HG02759 (cell line): ENCODE measurements at regions not wholly inside any gene's neighbourhood (a gene's known extent, or its start where the extent isn't known, plus 50 kb on each side); places are given as distances from the start of the nearest gene placed in this dataset.
"Not testable (repeated sequence)": the region's sequence is repeated elsewhere in the genome, so short reads cannot be mapped to it uniquely, and the experiment has no call there.

Source experiments
- ATAC-seq: cut with Tn5 transposase; IDR thresholded peaks from one replicate; pipeline ENCODE4 v1.9.1; 2021; ENCODE audit warnings: mild to moderate bottlenecking, moderate library complexity; ENCODE audit not compliant: unreplicated experiment

DNA sequence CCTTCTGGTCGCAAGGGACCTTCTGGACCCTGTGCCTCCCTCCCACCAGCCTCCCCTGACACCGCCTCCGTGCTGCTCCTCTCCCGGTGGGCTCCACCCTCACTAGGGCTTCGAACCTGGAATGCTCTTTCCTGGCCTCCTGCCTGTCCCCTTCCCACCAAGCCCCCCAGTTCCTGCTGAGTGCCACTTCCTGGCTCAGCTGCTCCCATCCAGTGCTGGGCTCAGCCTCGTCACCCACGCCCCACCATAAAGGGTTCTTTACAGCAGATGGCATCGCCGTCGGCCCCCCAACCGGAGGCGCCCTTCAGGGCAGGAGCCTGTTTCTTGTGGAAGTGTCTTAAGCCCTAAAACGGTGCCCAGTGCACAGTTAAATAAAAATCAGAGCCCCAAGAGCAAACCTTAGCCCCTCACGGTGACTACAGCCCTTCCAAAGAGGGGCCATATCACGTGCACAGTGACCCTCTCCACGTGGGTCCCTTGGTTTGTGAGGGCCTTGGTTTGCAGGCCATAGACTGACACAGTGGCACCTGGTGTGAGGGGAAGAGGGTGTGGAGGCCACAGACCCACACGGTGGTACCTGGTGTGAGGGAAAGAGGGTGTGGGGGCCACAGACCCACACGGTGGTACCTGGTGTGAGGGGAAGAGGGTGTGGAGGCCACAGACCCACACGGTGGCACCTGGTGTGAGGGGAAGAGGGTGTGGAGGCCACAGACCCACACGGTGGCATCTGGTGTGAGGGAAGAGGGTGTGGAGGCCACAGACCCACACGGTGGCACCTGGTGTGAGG is 111.4 kb downstream of the METRNL start:
- ATAC-seq = no peak

DNA sequence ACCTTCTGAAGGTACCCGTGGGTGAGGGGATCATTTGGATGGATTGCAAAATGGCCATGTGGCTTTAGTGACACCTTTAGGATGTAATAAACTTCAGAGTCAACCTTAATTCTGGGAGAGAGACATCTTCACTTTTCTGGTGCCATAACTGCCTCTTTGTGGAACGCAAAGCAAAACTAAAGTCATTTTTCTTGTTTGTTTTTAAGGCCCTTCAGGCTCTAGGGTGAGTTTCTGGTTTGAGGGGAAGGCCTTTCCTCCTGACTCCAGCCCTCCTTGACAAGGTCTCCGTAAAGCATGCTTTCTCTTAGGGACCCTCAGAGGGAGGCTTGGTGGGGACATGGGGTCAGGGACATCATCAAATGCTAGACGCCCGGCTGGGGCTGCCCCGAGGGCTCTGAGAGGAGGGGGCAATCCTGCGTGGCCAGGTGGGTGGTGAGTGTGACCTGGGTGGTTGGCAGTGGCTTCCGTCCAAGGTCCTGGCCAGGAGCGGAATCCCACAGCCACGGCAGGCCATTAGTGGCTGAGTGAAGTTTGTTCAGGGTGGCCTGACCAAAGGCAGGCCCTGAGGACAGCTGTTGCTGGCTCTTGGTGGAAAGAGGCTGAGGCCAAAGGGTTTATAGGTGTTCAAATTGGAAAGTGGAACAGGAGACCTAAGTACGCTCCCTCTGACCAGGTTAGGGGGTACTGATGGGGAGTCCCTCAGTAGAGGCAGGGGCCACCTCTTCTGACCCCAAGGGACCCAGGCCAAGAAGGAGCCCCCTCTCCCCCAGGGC is 112.2 kb downstream of the METRNL start:
- ATAC-seq = no peak

DNA sequence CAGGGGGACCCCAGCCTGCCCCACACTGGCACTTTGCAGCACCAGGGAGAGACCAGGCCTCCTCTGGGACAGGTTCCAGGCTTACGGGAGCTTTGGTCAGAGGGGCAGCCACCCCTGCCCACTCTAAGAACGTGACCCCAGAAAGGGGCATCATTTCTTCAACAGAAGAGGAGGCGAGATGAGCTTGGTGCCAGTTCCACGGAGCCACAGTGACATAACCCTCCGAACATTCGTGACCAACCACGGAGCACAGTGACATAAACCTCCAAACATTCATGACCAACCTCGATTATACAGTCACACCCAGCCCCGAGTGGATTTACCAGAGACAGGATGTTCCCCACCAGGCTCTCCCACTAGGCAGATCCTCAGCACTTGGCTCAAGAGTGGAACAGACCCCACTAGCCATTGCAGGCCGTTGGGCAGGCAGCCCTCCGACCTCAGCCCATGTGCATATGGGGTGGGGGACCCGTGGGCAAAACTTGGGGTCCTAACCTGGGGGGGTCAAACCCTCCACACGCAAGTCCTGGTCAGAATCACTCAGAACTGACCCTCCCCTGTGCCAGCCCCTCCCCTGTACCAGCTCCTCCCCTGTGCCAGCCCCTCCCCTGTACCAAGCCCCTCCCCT is 112.9 kb downstream of the METRNL start:
- ATAC-seq = no peak

DNA sequence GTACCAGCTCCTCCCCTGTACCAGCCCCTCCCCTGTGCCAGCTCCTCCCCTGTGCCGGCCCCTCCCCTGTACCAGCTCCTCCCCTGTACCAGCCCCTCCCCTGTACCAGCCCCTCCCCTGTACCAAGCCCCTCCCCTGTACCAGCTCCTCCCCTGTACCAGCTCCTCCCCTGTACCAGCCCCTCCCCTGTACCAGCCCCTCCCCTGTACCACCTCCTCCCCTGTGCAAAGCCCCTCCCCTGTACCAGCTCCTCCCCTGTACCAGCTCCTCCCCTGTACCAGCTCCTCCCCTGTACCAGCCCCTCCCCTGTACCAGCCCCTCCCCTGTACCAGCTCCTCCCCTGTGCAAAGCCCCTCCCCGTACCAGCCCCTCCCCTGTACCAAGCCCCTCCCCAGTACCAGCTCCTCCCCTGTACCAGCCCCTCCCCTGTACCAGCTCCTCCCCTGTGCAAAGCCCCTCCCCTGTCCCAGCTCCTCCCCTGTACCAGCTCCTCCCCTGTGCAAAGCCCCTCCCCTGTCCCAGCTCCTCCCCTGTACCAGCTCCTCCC is 113.5 kb downstream of the METRNL start:
- ATAC-seq = not testable (repeated sequence)

DNA sequence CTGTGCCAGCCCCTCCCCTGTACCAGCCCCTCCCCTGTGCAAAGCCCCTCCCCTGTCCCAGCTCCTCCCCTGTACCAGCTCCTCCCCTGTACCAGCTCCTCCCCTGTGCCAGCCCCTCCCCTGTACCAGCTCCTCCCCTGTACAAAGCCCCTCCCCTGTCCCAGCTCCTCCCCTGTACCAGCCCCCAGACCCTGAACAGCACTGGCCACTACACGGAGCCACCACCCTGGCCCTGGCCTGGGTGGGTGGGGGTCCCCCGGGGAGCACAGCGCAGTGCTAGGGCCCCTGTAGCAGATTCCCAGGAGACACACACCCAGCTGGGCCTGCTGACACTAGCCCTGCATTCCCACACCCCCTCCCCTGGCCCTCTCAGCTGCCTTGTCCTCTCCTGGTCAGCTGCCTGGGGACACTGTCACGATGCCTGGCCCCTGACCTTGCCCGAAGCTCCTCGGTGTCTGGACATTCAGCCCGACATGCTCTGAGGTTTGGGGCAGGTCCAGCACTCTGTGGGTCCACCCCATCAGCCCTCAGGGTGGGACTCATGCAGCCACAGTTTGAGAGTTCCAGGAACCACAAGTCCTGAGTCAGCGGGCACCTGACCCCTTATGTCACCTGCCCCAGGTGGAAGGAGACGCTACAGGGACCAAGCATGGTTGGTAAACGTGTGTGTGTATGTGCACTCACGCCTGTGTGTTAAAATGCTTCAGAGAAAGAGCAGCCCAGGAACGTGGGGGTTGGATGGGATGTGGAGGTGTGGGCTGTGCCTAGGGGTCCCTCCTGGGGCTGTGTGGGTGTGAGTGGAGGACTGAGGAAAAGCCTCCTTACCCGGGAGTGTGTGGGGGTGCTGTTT is 114.2 kb downstream of the METRNL start:
- ATAC-seq = no peak

DNA sequence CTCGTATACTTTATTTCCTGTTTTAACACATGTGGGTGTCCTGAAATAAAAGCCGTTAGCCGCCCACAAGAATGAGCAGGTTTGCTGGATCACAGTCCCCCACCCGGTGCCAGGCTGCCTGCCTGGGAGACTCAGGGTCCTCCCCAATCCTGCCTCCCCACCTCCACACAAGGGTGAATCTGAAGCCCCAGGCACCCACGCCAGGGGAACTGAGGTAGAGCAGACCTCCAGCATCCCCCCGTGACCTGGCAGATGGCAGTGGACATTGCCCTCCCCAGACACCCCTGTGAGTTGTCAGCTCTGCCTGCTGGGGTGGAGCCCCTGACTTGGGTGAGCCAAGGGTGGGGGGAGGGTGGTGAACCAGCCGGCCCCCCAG is 114.8 kb downstream of the METRNL start:
- no peak for ATAC-seq

DNA sequence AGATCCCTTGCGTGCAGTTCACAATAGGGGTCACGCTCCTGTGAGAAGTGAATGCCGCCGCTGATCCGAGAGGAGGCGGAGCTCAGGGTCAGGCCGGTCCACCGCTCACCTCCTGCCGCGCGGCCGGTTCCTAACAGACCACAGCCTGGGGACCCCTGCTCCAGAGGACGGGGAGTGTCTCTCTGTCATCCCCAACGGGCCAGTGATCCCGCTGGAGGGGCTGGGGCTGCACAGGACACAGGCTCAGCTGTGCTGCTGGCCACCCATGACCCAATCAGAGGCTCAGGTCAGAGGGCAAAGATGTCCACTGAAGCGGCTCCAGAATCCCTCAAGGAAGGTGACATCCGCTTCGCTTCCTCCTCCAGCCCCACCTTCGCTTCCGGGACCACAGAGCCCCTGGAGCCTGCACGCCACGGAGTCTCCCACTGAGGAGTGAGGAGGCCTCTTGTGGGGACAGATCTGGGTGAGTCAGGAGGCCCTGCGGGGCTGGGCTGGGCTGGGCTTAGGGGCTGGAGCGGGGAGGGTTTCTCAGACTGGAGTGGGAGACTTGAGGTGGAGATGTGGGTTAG is 115.4 kb downstream of the METRNL start:
- no peak for ATAC-seq

DNA sequence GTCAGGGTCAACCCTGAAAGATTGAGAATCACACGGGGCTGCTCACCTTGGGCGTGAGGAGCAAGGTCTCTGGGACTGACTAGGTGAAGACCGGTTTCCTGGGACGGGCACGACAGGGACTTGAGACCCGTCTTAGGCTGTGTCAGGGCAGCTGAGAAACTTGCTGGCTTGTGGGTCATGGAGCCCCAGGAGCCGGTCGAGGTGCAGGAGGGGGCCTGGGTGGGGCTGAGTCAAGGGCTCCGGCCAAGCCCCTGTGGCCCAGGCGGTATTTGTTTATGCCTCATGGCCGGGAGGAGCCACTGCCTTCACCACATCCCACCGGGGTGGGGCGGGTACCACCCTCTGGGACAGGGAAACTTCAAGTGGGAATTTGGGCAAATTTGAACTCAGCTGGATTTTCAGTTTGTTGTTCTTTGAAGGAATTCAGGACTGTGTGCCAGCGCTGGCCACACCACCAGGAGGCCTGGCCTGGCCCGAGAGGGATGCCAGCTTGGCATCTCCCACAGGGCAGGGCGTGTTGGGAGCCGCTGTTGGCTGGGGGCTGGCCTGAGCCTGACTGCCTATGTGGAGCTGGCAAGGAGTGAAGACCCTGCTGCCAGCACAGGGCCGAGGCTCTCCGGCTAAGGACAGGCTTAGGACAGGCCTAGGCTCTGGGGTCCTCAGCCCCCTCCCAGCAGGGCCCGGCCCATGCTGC is 116.1 kb downstream of the METRNL start:
- no peak for ATAC-seq

DNA sequence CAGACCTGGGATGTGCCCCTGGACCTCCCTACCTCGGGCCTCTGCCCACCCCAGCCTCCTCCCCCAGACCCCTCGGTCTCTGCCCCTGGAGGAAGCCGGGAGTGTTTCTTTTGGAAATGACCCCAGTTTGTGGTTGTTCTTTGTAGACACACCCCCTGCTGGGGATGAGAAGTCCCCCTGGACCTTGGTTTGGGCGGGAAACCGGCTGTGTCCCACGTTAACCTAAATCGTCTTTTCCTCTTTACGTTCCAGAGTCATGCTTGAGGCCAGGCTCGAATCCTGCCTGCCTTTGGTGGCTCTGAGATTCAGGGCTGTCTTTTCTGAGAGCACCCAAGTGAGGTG is 116.6 kb downstream of the METRNL start:
- ATAC-seq = no peak

DNA sequence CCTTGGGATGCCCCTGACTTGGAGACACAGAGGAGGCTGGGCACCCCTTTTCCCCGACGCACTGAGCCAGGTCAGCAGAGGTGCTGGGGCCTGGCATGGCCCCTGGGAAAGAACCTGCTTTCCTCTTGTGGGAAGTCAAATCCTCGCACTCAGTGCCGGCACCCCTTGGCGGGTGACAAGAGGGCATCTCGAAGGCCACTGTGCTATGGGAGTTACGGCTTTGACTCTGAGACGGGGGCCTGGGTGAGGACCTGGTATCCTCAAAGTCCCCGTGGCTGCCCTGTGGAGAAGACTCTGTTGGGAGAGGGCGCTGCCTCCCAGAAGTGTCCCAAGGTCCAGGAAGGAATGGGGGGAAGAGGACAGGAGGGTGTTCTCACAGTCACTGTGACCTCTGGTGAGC is 117.0 kb downstream of the METRNL start:
- no peak for ATAC-seq

DNA sequence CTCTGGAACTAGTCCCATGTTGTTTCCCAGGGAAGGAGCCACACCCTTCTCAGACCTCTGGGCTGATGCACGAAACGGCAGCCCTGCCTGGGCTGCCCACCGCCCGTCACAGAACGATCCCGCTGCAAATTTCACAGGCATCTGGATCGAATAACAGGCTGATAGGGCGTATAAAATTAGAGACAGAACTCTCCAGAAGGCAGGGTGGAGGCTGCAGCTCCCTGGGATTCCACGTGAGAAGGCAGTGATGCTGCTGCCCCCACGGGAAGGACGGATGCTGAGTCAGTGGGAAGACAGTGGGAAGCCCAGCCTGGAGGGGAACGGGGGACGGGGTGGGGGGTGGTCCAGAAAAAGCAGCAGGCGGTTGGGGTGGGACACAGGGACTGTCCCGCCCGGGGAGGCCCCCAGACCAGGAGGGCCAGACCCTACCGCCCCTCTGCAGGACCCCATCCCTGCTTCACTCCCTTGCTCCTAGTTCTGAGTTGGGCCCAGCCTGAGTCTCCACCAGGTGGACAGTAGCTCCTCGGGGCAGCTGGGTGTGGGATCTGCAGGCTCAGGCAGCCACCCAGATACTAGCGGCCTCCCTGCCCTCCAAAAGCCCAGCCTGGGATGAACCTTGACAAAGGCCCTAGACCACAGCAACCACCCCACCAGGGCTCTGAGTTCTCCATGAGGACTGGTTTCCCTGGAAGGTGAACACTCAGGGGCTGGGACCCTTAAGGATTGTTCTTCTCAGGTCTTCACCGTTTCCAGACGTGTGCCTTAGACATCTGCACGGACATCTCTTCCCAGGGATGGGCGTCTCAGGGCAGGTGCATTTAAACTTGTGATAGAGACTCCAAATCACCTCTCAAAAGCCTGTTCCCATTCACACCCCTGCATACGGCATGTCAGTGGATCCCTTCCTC is 117.8 kb downstream of the METRNL start:
- no peak for ATAC-seq

DNA sequence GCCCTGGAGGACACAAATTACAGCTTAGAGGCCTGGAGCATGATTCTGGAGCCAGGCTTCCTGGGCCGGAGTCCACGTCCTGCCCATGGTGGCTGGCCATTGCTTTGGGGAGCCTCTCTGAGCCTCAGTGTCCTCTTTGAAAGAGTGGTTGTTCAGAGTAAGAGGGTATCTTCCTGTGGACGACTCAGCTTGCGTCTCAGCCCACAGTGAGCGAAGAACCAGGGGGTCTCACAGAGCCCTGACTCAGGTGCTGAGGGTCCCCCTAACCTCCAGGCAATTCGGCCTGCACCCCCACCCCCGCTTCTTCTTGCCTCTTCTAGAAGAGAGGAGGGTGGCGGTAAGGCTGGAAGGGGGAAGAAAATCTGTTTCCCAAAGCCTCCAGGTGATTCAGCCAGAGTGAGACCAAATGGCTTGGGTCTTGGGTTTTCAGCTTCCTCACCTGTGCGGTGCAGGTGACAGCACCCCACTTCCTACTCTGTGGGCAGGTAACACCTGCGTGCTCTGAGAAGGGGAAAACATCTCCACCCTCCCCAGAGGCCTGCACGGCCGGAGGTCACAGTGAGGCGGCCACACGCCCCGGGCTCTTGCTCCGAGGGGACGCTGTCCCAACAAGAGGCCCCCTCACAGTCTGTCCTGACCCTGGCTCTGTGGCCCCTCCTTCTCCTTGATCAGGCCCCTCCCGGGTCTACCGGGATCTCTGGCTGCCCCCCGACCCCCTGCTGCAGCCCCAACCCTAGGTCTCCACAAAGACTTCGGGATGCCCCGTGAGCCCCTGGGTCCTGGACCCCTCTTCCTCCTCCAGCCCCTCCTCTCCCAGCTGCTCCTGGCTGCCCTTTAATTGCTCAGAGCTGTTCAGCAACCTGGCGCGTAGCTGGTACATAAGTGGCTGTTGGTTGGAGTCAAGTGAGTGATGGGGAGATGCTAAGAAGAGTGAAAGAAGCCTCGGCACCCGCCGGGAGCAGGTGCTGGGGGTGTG is 119.2 kb downstream of the METRNL start:
- no peak for ATAC-seq

DNA sequence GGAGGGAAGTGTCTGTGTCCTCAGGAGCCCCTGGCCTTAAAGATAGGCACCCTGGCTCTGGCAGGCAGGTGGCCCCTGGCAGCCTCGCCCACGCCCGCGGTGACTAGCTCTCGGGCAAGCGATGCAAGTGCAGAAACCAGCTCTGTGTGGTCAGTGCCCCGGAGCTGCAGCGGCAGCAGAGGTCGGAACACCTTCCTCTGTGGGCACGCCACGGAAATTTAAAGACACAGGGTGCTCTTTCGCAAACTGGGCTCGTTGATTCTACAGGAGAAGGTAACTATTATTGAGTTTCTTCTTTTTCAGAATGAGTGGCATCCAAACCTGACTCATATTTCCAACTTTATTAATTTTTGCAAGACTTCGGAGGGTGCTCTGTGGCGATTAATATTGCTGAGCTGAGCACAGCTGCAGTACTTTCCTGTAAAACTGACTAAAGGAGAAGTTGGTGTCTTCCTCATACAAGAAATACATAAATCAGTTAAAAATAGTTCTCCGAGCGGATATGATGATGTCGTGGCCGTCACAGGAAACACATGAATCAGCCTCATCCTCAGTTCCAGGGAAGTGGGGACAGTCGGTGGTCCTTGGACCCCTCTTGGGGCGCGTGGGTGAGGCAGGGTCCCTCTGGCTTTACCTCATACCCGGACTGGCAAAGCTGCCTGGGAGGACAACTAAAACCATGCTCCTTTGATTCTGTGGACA is 120.2 kb downstream of the METRNL start:
- no peak for ATAC-seq

DNA sequence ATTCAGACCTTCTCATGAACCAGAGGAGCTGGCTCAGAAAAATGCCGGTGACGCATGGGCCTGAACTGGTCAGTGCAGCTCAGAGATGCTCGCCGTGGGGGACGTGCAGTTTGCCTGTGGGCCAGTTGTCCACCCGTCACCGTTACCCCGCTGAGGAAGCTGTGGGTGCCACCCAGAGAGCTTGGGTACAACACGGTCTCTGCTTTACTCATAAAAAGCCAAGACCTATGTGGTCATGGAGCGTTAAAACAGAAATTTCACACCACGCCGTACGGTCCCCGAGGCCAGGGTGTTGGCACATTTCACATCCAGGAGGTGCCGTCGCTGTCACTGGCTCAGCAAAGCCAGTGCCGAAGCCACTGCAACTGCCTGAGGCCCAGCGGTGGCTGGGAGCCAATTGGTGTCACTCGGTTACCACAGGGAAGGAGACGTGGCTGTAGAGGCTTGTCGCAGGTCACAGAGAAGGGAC is 120.9 kb downstream of the METRNL start:
- ATAC-seq = no peak

DNA sequence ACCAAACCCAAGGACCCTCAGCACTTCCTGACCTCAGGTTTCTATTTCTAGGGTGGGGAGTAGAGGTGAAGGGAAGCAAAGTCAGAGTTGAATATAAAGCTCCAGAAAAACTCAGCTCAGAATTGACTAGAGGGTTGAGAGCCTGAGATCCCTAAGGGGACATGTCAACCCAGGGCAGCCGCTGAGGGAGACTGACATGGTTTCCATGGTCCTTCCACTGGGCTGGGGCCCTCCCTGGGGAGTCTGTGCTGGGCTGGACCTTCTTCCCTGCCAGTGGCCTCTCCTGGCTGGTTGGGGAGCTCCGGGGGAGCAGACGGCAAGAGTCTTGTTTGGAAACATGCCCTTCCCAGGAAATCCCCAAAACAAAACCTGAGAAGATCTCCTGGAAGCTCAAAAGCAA is 121.3 kb downstream of the METRNL start:
- no peak for ATAC-seq

DNA sequence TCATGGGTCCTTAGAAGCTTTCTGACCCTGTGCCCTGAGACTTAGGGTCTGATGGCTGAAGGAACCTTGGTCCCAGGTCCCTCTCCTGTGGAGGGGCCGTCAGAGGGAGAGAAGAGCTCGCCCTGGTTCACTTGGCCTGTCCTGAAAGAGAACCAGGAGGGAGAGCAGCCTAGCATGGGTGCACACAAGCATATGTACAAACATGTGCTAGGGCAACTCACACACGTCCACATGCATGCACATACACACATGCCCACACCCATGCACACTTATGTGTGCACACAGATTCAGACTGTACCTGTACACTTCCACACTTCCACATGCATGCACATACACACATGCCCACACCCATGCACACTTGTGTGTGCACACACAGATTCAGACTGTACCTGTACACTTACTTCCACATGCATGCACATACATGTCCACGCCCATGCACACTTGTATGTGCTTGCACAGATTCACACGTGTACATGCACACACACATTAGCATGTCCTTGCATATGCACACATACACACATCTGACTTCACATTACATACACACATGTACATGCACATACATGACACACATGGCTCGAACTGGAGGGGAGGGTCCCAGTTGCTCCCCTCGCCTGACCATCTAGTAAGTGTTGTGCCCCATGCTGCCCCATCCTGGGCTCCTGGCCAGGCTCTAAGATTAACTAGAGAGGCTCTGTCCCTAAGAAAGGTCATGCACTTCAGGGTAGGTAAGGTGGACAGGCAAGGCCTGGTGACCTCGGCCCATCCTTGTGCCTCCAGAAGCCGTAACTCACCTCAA is 122.0 kb downstream of the METRNL start:
- no peak for ATAC-seq
